EH (cell line): ENCODE measurements at regions not wholly inside any gene's neighbourhood (a gene's known extent, or its start where the extent isn't known, plus 50 kb on each side); places are given as distances from the start of the nearest gene placed in this dataset.
A peak's percentile ranks its signal among the peaks of the same experiment; 100 is the strongest.

ENCODE experiments used
- DNase-seq: peaks from one replicate; pipeline ENCODE4 v3.0.0-alpha.2; 2015; ENCODE audit warnings: low read depth

- no peak for DNase-seq
These were observed 751.8 kb downstream of the TSN start for GRCh38 chr2:122507261-122507660.

GRCh38 chr2:122512091-122512490, 756.6 kb downstream of the TSN start:
- no peak for DNase-seq

- peak; percentile 26 for DNase-seq
These were observed 759.1 kb downstream of the TSN start for GRCh38 chr2:122514451-122514996.

- no peak for DNase-seq
These were observed 760.4 kb downstream of the TSN start for GRCh38 chr2:122515731-122516290.

GRCh38 chr2:122516775-122517174, 761.3 kb downstream of the TSN start:
- DNase-seq = no peak

- DNase-seq = peak; percentile 13
These were observed 763.9 kb downstream of the TSN start for GRCh38 chr2:122519366-122519765.

GRCh38 chr2:122519821-122520611, 764.6 kb downstream of the TSN start:
- DNase-seq = no peak

GRCh38 chr2:122523143-122523542, 767.7 kb downstream of the TSN start:
- DNase-seq = no peak

- no peak for DNase-seq
These were observed 768.5 kb downstream of the TSN start for GRCh38 chr2:122523981-122524380.

- no peak for DNase-seq
These were observed 769.9 kb downstream of the TSN start for GRCh38 chr2:122525336-122525735.

GRCh38 chr2:122528061-122528460, 772.6 kb downstream of the TSN start:
- peak; percentile 34 for DNase-seq

- no peak for DNase-seq
These were observed 773.7 kb downstream of the TSN start for GRCh38 chr2:122528958-122529705.

GRCh38 chr2:122530814-122531213, 775.4 kb downstream of the TSN start:
- no peak for DNase-seq

GRCh38 chr2:122531290-122532071, 776.0 kb downstream of the TSN start:
- DNase-seq = no peak

GRCh38 chr2:122532072-122532344, 776.6 kb downstream of the TSN start:
- no peak for DNase-seq

- DNase-seq = no peak
These were observed 777.0 kb downstream of the TSN start for GRCh38 chr2:122532481-122532880.

- DNase-seq = no peak
These were observed 780.6 kb downstream of the TSN start for GRCh38 chr2:122535960-122536505.

- DNase-seq = no peak
These were observed 783.9 kb downstream of the TSN start for GRCh38 chr2:122539311-122539710.

- no peak for DNase-seq
These were observed 784.5 kb downstream of the TSN start for GRCh38 chr2:122539920-122540319.

- DNase-seq = no peak
These were observed 786.8 kb downstream of the TSN start for GRCh38 chr2:122542236-122542635.

GRCh38 chr2:122542646-122543045, 787.2 kb downstream of the TSN start:
- DNase-seq = no peak

- DNase-seq = peak; percentile 84
These were observed 788.4 kb downstream of the TSN start for GRCh38 chr2:122543815-122544214.
